HEK293 (cell line): ENCODE measurements at regions not wholly inside any gene's neighbourhood (a gene's known extent, or its start where the extent isn't known, plus 50 kb on each side); places are given as distances from the start of the nearest gene placed in this dataset.

ENCODE experiments used
- CTCF ChIA-PET: fragments of 350-600 bp; formaldehyde crosslinking; extraction: SDS; loops from one replicate; lab custom pipeline; 2021; ENCODE audit warnings: antibody characterized with exemption; lab: Yijun Ruan, JAX
- POLR2A ChIA-PET: fragments of 300-600 bp; formaldehyde crosslinking; extraction: SDS; loops from one replicate; lab custom pipeline; 2020; ENCODE audit warnings: antibody characterized with exemption, inconsistent platforms; lab: Yijun Ruan, JAX
- H3K27ac ChIP-seq: fragments of 200-500 bp; sonication (Bioruptor generic); 2 replicates; pipeline ENCODE4 v1.5.1; 2014; ENCODE audit warnings: low read depth, low read length, control low read depth, inconsistent platforms; ENCODE audit errors: extremely low read depth
- H3K36me3 ChIP-seq, 2 experiments: fragments of 200-500 bp in 1 of 2; sonication (Bioruptor generic) in 1 of 2; 1 replicate in 1 of 2; 2 replicates in 1 of 2; pipeline ENCODE4 v1.5.1; 2014 to 2017; ENCODE audit warnings: inconsistent platforms in 2 of 2, low read length in 2 of 2; ENCODE audit not compliant: control insufficient read depth in 2 of 2, insufficient read depth in 1 of 2
- H3K4me1 ChIP-seq: fragments of 200-500 bp; sonication (Bioruptor generic); 2 replicates; pipeline ENCODE4 v1.5.1; 2014; ENCODE audit warnings: mild to moderate bottlenecking, low read length, inconsistent platforms; ENCODE audit not compliant: control insufficient read depth, insufficient read depth
- H3K4me3 ChIP-seq: 2 replicates; pipeline ENCODE4 v1.5.1; 2011; ENCODE audit warnings: low read depth, mild to moderate bottlenecking, control low read depth, low read length, moderate library complexity
- H3K9me3 ChIP-seq: fragments of 200-500 bp; sonication (Bioruptor generic); 2 replicates; pipeline ENCODE4 v1.5.1; 2014; ENCODE audit warnings: low read depth, low read length, inconsistent platforms; ENCODE audit not compliant: control insufficient read depth, insufficient read depth
- CTCF ChIP-seq: fragments of 450-650 bp; formaldehyde crosslinking; IDR thresholded peaks from 2 replicates; pipeline ENCODE4 v1.5.1; 2016; ENCODE audit warnings: missing biosample characterization, missing genetic modification characterization
- HIC1 ChIP-seq: fragments of 450-650 bp; formaldehyde crosslinking; IDR thresholded peaks from 2 replicates; pipeline ENCODE4 v1.5.1; 2016; ENCODE audit warnings: missing biosample characterization, missing genetic modification characterization
- PRDM10 ChIP-seq: fragments of 450-650 bp; formaldehyde crosslinking; IDR thresholded peaks from 2 replicates; pipeline ENCODE4 v1.5.1; 2016; ENCODE audit warnings: missing biosample characterization, missing genetic modification characterization
- SALL2 ChIP-seq: fragments of 450-650 bp; formaldehyde crosslinking; IDR thresholded peaks from 2 replicates; pipeline ENCODE4 v1.5.0; 2017; ENCODE audit warnings: missing biosample characterization, mild to moderate bottlenecking, missing genetic modification characterization, borderline replicate concordance
- SETDB1 ChIP-seq: IDR thresholded peaks from one replicate; pipeline ENCODE4 v1.6.1; 2017; ENCODE audit warnings: mild to moderate bottlenecking, low read length, moderate library complexity, mixed read lengths; ENCODE audit not compliant: insufficient read length
- YY2 ChIP-seq: fragments of 450-650 bp; formaldehyde crosslinking; IDR thresholded peaks from 2 replicates; pipeline ENCODE4 v1.5.1; 2016; ENCODE audit warnings: missing biosample characterization, missing genetic modification characterization
- ZBTB11 ChIP-seq: fragments of 450-650 bp; formaldehyde crosslinking; conservative IDR thresholded peaks from 2 replicates; pipeline ENCODE4 v1.5.1; 2016; ENCODE audit warnings: low read depth, missing biosample characterization, missing genetic modification characterization
- ZFHX2 ChIP-seq: fragments of 450-650 bp; formaldehyde crosslinking; conservative IDR thresholded peaks from 2 replicates; pipeline ENCODE4 v1.5.1; 2016; ENCODE audit warnings: missing biosample characterization, missing genetic modification characterization
- ZIC2 ChIP-seq: fragments of 450-650 bp; formaldehyde crosslinking; IDR thresholded peaks from 2 replicates; pipeline ENCODE4 v1.5.1; 2016; ENCODE audit warnings: missing biosample characterization, missing genetic modification characterization
- ZNF16 ChIP-seq: fragments of 450-650 bp; formaldehyde crosslinking; IDR thresholded peaks from 2 replicates; pipeline ENCODE4 v1.5.1; 2016; ENCODE audit warnings: low read depth, missing biosample characterization, missing genetic modification characterization
- ZNF175 ChIP-seq: fragments of 450-650 bp; formaldehyde crosslinking; IDR thresholded peaks from 2 replicates; pipeline ENCODE4 v1.5.1; 2016; ENCODE audit warnings: missing biosample characterization, missing genetic modification characterization
- ZNF23 ChIP-seq: fragments of 450-650 bp; formaldehyde crosslinking; IDR thresholded peaks from 2 replicates; pipeline ENCODE4 v1.5.1; 2016; ENCODE audit warnings: missing biosample characterization, missing genetic modification characterization, borderline replicate concordance
- ZNF239 ChIP-seq: fragments of 450-650 bp; formaldehyde crosslinking; IDR thresholded peaks from 2 replicates; pipeline ENCODE4 v1.5.1; 2016; ENCODE audit warnings: missing biosample characterization, missing genetic modification characterization
- ZNF341 ChIP-seq: fragments of 450-650 bp; formaldehyde crosslinking; IDR thresholded peaks from 2 replicates; pipeline ENCODE4; 2016; ENCODE audit warnings: low read depth, missing biosample characterization, missing genetic modification characterization
- ZNF366 ChIP-seq: fragments of 450-650 bp; formaldehyde crosslinking; conservative IDR thresholded peaks from 2 replicates; pipeline ENCODE4 v1.5.1; 2016; ENCODE audit warnings: missing biosample characterization, missing genetic modification characterization
- ZNF394 ChIP-seq: fragments of 450-650 bp; formaldehyde crosslinking; IDR thresholded peaks from 2 replicates; pipeline ENCODE4 v1.5.1; 2016; ENCODE audit warnings: missing biosample characterization, missing genetic modification characterization, mild to moderate bottlenecking, moderate library complexity, borderline replicate concordance
- ZNF549 ChIP-seq: fragments of 450-650 bp; IDR thresholded peaks from 2 replicates; pipeline ENCODE4 v1.5.1; 2018; ENCODE audit warnings: missing biosample characterization, missing genetic modification characterization, mild to moderate bottlenecking, inconsistent platforms, moderate library complexity
- ZNF639 ChIP-seq: fragments of 450-650 bp; formaldehyde crosslinking; IDR thresholded peaks from 2 replicates; pipeline ENCODE4 v1.5.1; 2016; ENCODE audit warnings: missing biosample characterization, missing genetic modification characterization
- ZNF692 ChIP-seq: fragments of 450-650 bp; formaldehyde crosslinking; IDR thresholded peaks from 2 replicates; pipeline ENCODE4 v1.5.1; 2016; ENCODE audit warnings: missing biosample characterization, missing genetic modification characterization
- ZNF768 ChIP-seq: fragments of 450-650 bp; formaldehyde crosslinking; IDR thresholded peaks from 2 replicates; pipeline ENCODE4 v1.5.1; 2018; ENCODE audit warnings: missing biosample characterization, mild to moderate bottlenecking, missing genetic modification characterization

- no peaks in the 10 kb centered on the region for H3K9me3 ChIP-seq
- H3K4me1 ChIP-seq = no peaks in the 10 kb centered on the region
- no peak for TF ChIP-seq HIC1 (tag by site-specific recombination)
- no peak for TF ChIP-seq ZBTB11
- TF ChIP-seq ZNF23 = no peak
- TF ChIP-seq YY2 (tag by site-specific recombination) = no peak
- TF ChIP-seq ZNF768 = no peak
- no peak for TF ChIP-seq PRDM10 (tag by site-specific recombination)
- TF ChIP-seq ZFHX2 (tag by site-specific recombination) = no peak
- no peak for TF ChIP-seq ZNF366 (tag by site-specific recombination)
- no peak for TF ChIP-seq ZNF639 (tag by site-specific recombination)
- no peak for TF ChIP-seq ZNF175 (tag by site-specific recombination)
- no peak for TF ChIP-seq SALL2
- TF ChIP-seq ZNF16 (tag by site-specific recombination) = no peak
- TF ChIP-seq ZIC2 = no peak
- no peak for TF ChIP-seq SETDB1
- no peak for TF ChIP-seq ZNF239 (tag by site-specific recombination)
- no peak for TF ChIP-seq CTCF (tag by site-specific recombination)
- TF ChIP-seq ZNF341 = no peak
- no peak for TF ChIP-seq ZNF549 (tag by site-specific recombination)
- no peak for TF ChIP-seq ZNF692 (tag by site-specific recombination)
- no peak for TF ChIP-seq ZNF394 (tag by site-specific recombination)
- ChIA-PET POLR2A (no interaction called here), CTCF (no interaction called here)
- H3K27ac ChIP-seq = no peak overlapping the region
- no peaks in the 10 kb centered on the region for H3K36me3 ChIP-seq
- H3K4me3 ChIP-seq = no peak overlapping the region
These were observed 363.5 kb upstream of the NECTIN3 start for GRCh38 chr3:110708156-110708555.
